Skeletal muscle tissue (tissue), 3 donors: ENCODE measurements at regions not wholly inside any gene's neighbourhood (a gene's known extent, or its start where the extent isn't known, plus 50 kb on each side); places are given as distances from the start of the nearest gene placed in this dataset.
A peak's percentile ranks its signal among the peaks of the same experiment; 100 is the strongest.

Source experiments
- H3K27ac ChIP-seq: one replicate; pipeline ENCODE4 v1.7.0; 2013; ENCODE audit warnings: mild to moderate bottlenecking, low read depth, low read length, inconsistent platforms
- H3K27me3 ChIP-seq, 3 donors: one replicate each; pipeline ENCODE4 v1.7.0; 2013; ENCODE audit warnings: low read length in 3 of 3; ENCODE audit not compliant: control insufficient read depth in 3 of 3, insufficient read depth in 3 of 3
- H3K36me3 ChIP-seq, 3 donors: one replicate each; pipeline ENCODE4 v1.7.0; 2013; ENCODE audit warnings: low read length in 3 of 3; ENCODE audit not compliant: control insufficient read depth in 3 of 3, insufficient read depth in 3 of 3
- H3K4me1 ChIP-seq, 3 donors: one replicate each; pipeline ENCODE4 v1.7.0; 2013; ENCODE audit warnings: low read length in 3 of 3, mild to moderate bottlenecking in 3 of 3; ENCODE audit not compliant: control insufficient read depth in 3 of 3, insufficient read depth in 3 of 3
- H3K4me3 ChIP-seq, 3 donors: one replicate each; pipeline ENCODE4 v1.7.0; 2013; ENCODE audit warnings: low read length in 3 of 3
- H3K9ac ChIP-seq, 3 donors: one replicate each; pipeline ENCODE4 v1.7.0; 2013; ENCODE audit warnings: low read length in 3 of 3, mild to moderate bottlenecking in 3 of 3, moderate library complexity in 2 of 3, low read depth in 1 of 3
- H3K9me3 ChIP-seq, 3 donors: one replicate each; pipeline ENCODE4 v1.7.0; 2013; ENCODE audit warnings: low read length in 3 of 3; ENCODE audit not compliant: control insufficient read depth in 3 of 3
- donor health status: Osteomylitis.

DNA sequence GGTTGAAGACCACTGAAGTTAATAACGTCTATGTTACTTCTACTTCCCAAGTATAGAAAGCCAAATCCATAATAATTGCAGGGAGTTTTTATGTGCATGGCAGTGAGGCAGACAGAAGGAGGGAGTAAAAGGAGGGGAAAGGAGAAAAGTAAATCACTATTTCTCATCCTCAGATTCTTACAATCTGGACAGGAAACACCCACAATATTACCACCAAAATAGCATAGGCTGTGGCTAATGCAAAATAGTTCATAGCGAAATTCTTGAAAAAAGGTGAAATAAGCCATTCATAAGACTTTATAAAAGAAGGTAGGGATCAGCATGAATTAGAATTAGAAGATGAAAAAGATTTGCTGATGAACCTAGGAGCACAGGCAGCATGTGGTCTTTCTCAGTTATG lies 128.1 kb downstream of the KCNJ2 start:
- Histone ChIP-seq H3K27ac (no peak overlapping the region), H3K9ac (no peak overlapping the region), H3K9me3 (no peaks in the 10 kb centered on the region), H3K4me3 (no peak overlapping the region), H3K27me3 (no peaks in the 10 kb centered on the region), H3K4me1 (peaks cover 0 to 5% (median 5%) of the 10 kb centered on the region in 3 donors), H3K36me3 (no peaks in the 10 kb centered on the region)

DNA sequence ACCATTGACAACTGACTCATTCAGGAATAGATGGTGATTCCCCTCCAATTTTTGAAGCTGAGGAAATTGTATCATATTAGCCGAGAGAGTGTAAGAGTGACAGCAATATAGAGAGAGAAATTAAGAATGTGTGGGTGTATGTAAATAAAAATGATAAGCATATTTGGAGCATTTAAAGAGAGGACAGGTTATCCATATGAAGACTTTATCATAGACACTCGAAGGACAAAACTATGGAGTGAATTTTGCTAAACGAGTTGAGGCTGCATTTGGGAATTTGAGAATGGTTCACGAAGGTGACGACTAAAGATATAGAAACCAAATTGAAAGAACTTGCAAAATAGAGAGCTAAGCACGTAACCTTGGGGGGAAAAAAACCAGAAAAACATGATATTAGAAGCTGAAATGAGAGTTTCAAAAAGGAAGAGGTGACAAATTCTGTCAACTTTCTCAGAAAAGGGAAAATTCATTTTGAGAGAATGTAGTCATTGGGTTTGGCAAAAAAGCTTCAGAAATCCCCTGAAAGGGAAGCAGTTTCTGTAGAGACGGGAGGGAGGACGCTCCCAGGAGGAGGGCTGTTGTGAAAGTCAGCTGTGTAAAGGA lies 129.7 kb downstream of the KCNJ2 start:
- Histone ChIP-seq H3K9me3 (no peaks in the 10 kb centered on the region), H3K4me3 (no peak overlapping the region), H3K9ac (no peak overlapping the region), H3K27ac (no peak overlapping the region), H3K27me3 (no peaks in the 10 kb centered on the region), H3K36me3 (no peaks in the 10 kb centered on the region), H3K4me1 (peaks cover 0 to 5% (median 5%) of the 10 kb centered on the region in 3 donors)

GRCh38 chr17:70307430-70308225 lies 138.3 kb downstream of the KCNJ2 start:
- Histone ChIP-seq H3K27me3 (no peaks in the 10 kb centered on the region), H3K9me3 (no peaks in the 10 kb centered on the region), H3K36me3 (no peaks in the 10 kb centered on the region), H3K27ac (no peak overlapping the region), H3K9ac (no peak overlapping the region), H3K4me1 (peaks cover 0 to 11% (median 8%) of the 10 kb centered on the region in 3 donors), H3K4me3 (no peak overlapping the region)

- H3K36me3 ChIP-seq: no peaks in the 10 kb centered on the region
- no peak overlapping the region for H3K9ac ChIP-seq
- H3K4me1 ChIP-seq: peaks cover 0 to 11% (median 8%) of the 10 kb centered on the region in 3 donors
- no peaks in the 10 kb centered on the region for H3K27me3 ChIP-seq
- H3K9me3 ChIP-seq: no peaks in the 10 kb centered on the region
- H3K4me3 ChIP-seq: no peak overlapping the region
- H3K27ac ChIP-seq: no peak overlapping the region
Measured at GRCh38 chr17:70308618-70309017, 139.3 kb downstream of the KCNJ2 start.

DNA sequence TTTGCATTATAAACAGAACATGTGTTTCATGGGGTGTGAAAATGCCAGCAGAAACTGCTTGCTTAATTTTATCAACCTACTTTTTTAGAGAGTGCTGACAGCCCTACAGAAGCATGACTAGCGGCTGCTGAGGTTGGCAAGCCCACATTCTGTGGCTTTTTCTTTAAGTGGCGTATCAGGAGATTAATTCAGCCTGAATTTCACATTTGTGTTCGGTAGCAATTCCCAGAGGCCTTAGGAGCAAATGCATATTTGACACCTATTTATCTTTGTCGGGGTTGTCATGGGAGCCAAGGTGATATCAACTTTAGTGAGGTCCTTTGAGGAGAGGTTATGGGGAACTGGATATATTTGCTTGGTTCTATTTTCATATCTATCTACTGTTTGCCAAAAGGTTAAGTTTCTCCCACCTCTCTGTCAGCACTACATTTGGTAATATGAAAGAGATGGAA lies 140.9 kb downstream of the KCNJ2 start:
- H3K27me3 ChIP-seq: no peaks in the 10 kb centered on the region
- no peaks in the 10 kb centered on the region for H3K36me3 ChIP-seq
- H3K9ac ChIP-seq: peak overlapping the region in 2 of 3 donors; percentile 45 to 51
- H3K9me3 ChIP-seq: no peaks in the 10 kb centered on the region
- peak overlapping the region; percentile 77 for H3K27ac ChIP-seq
- peaks cover 0 to 23% (median 10%) of the 10 kb centered on the region in 3 donors for H3K4me1 ChIP-seq
- H3K4me3 ChIP-seq: peak overlapping the region; percentile 6 to 39 (median 10)

GRCh38 chr17:70313086-70313852 lies 143.9 kb downstream of the KCNJ2 start:
- no peaks in the 10 kb centered on the region for H3K27me3 ChIP-seq
- H3K4me1 ChIP-seq: peaks cover 0 to 21% (median 14%) of the 10 kb centered on the region in 3 donors
- H3K9me3 ChIP-seq: no peaks in the 10 kb centered on the region
- H3K9ac ChIP-seq: no peak overlapping the region
- H3K4me3 ChIP-seq: no peak overlapping the region
- no peaks in the 10 kb centered on the region for H3K36me3 ChIP-seq
- no peak overlapping the region for H3K27ac ChIP-seq

DNA sequence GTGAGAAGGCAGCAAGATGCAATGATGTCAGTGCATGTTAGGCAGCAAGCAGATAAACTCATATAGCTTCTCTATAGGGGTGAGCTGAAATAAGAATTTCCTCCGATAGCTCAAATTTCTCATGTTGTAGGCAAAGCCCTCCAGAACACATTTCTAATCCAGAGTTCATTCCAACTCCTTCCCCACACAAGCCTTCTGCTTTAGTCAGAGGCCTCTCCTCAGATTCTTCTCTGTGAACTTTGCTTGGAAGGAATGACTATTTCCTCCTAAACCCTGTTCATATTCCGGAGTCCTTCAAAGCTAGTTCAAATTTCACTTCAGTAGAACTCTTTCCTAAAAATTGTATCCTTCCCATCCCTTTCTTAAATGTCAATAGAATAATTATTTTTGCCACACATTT lies 144.8 kb downstream of the KCNJ2 start:
- Histone ChIP-seq H3K36me3 (no peaks in the 10 kb centered on the region), H3K27me3 (no peaks in the 10 kb centered on the region), H3K27ac (no peak overlapping the region), H3K4me3 (no peak overlapping the region), H3K9me3 (no peaks in the 10 kb centered on the region), H3K9ac (no peak overlapping the region), H3K4me1 (peaks cover 0 to 17% (median 14%) of the 10 kb centered on the region in 3 donors)

DNA sequence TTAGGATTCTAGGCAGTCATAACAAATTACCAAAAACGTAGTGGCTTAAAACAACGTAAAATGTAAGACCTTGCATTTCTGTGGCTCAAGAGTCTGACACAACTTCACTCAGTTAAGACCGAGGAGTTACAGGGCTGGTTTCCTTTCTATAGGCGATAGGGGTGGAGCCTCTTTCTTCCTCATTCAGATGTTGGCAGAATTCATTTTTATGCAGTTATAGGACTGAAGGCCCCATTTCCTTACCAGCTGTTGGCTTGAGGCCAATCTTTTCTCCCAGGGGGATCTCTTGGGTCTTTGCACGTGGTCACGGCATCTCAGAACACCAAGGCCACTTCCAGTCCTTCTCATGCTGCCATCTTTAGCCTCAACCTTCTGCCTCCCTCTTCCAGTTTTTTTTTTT lies 145.2 kb downstream of the KCNJ2 start:
- Histone ChIP-seq H3K36me3 (no peaks in the 10 kb centered on the region), H3K9ac (no peak overlapping the region), H3K4me3 (no peak overlapping the region), H3K9me3 (no peaks in the 10 kb centered on the region), H3K4me1 (peaks cover 0 to 17% (median 14%) of the 10 kb centered on the region in 3 donors), H3K27ac (no peak overlapping the region), H3K27me3 (no peaks in the 10 kb centered on the region)

- Histone ChIP-seq H3K4me1 (peaks cover 0 to 17% (median 6%) of the 10 kb centered on the region in 3 donors), H3K36me3 (no peaks in the 10 kb centered on the region), H3K27ac (no peak overlapping the region), H3K27me3 (no peaks in the 10 kb centered on the region), H3K9ac (no peak overlapping the region), H3K9me3 (no peaks in the 10 kb centered on the region), H3K4me3 (no peak overlapping the region)
Measured at GRCh38 chr17:70317421-70317820, 148.1 kb downstream of the KCNJ2 start.

- H3K36me3 ChIP-seq: no peaks in the 10 kb centered on the region
- no peak overlapping the region for H3K27ac ChIP-seq
- no peaks in the 10 kb centered on the region for H3K9me3 ChIP-seq
- H3K9ac ChIP-seq: no peak overlapping the region
- H3K27me3 ChIP-seq: no peaks in the 10 kb centered on the region
- no peak overlapping the region for H3K4me3 ChIP-seq
- peaks cover 0 to 17% (median 6%) of the 10 kb centered on the region in 3 donors for H3K4me1 ChIP-seq
Measured at GRCh38 chr17:70318051-70318450, 148.7 kb downstream of the KCNJ2 start.
